Ammon's horn (tissue), 1 donor: ENCODE measurements at regions not wholly inside any gene's neighbourhood (a gene's known extent, or its start where the extent isn't known, plus 50 kb on each side); places are given as distances from the start of the nearest gene placed in this dataset.
"Not testable (repeated sequence)": the region's sequence is repeated elsewhere in the genome, so short reads cannot be mapped to it uniquely, and the experiment has no call there.

ENCODE experiments used
- DNase-seq: peaks from one replicate; pipeline ENCODE4 v3.0.0-alpha.2; 2016; ENCODE audit warnings: low spot score

DNA sequence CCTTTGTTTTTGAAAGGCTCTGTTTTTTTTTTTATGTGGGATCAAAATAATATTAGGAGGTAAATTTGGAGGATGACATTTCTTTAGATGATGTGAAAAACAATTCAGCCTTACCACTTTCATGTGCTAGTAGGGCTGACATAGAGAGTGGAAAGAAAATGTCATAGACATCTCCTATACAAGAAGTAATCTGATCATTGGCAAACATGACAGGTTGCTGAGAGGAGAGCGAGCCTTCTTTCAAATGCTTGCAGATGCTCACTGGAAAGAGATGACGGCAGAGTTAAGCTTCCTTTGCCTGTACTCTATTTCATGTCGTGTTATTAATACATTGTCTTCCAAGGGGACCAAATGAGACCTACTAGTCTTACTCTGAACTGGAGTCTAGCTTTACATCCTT is 160.1 kb upstream of the DAP start:
- DNase-seq: no peak

DNA sequence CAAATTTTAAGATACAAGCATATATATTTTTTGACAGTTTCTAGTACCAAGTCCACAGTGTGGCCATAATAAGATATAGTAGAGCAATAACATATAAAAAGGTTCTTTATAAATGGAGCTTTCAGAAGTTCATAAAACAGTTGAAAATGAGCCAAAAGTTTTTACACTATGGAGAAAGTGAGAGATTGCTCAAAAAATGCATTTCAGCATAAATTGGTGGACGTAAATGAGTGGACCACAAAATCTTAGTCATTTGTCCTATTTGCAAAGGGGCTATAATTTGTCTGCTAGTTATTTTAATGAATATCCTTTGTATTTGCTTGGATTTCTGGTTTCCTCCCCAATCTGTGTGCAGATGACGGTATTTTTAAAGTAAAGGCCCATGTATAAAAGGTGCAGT is 159.4 kb upstream of the DAP start:
- no peak for DNase-seq

DNA sequence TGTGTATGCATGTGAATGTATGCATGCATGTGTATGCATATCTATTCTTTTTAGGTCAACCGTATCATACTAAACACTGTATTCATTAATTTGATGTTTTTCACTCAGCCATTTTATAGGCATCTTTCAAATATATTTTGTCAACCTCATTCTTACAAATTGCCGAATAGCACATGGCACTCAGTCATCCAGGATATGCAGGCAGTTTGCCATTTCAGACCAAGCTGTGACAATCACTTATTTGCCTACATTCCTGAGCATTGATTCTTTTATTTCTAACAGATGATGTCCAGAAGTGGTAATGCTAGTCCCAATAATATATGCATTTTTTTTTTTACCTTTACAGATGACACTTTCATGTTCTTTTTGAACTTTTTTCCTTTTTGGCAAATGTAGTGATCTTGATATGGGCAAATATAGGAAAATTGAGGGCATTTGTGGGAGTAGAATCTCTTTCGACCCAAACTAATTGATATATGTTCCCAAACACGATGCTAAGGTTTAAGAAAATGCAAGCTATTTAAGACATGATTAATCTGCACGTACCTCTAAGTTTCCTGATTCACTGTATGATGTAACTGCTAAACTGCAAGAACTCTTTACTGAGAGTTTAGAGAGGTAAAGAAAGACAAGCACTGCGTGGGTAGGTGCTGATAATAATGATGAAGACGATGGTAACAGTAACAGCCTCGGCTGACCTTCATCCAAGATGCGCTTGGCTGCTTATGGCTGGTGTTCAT is 153.9 kb upstream of the DAP start:
- DNase-seq: no peak

DNA sequence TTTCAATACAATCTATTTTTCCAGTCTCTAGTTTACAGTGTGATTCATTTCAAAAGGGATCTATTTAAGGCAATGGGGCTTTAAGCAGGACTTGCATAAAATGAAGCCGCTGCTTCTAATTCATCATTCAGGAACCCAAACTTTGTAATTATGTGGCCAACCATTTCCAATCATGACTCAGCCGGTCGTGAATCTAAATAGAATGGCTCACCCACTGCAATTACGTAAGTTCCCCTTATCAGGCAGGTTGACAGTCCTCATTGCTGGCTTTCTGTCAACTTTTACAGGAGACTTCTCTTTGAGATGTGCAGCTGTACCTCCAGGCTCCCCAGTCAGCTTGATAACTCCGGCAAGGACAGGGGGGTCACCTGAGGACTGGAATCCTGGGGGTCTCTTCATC is 152.8 kb upstream of the DAP start:
- DNase-seq: peak; percentile 52

DNA sequence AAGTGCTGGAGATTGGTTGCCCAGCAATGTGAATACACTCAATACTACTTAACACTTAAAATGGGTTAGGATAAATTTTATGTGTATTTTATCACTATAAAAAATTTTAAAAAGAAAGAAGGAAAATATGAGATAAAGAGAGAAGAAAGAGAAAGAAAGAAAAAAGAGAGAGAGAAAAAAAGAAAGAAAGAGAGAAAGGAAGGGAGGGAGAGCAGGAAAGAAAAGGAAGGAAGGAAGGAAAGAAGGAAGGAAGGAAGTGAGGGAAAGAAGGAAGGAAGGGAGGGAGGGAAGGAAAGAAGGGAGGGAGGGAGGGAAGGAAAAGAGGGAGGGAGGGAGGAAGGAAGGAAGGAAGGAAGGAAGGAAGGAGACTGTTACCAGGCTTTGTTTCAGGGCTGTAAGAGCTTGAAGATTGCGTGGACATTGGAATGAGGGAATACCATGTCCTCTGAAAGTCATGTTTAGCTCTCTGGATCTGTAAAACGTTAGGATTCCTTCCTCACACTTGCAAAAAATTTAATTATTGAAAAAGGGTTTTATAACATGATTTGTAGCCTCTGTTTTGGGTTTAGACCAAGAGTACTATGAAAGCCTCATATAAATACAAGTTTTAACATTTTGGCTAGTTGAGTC is 152.3 kb upstream of the DAP start:
- DNase-seq: no peak

DNA sequence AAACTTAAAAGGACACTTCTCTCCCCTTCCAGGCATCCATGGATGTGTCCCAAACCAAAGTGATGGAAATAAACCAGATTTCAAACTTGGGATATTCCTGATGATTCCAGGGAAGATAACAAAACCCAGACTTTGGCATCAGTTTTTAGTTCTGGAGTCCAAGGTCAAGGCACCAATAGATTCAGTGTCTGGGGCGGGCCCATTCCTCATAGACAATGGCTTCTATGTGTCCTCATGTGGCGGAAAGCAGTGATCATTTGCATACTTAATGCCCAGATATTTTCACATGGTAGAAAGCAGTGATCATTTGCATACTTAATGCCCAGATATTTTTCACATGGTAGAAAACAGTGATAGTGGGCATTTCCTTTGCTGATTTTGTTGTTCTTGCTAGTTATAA is 151.4 kb upstream of the DAP start:
- DNase-seq: peak; percentile 40

DNA sequence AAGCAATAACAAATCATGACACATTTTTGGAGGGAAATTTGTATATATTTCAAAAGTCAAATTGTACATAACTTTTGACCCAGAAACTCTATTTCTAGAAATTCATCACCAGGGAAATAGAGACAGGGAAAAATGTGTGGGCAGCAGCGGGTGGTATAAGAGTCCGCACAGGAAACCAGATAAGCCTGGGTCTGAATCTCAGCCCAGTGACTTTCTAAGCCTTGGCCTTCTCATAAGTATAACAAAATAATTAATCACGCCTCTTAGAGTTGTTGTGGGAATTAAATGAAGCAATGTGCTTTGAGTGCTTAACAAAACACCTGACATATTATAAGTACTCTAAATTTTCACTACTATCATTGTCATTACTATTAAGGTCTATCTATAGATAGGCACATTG is 149.2 kb upstream of the DAP start:
- no peak for DNase-seq

DNA sequence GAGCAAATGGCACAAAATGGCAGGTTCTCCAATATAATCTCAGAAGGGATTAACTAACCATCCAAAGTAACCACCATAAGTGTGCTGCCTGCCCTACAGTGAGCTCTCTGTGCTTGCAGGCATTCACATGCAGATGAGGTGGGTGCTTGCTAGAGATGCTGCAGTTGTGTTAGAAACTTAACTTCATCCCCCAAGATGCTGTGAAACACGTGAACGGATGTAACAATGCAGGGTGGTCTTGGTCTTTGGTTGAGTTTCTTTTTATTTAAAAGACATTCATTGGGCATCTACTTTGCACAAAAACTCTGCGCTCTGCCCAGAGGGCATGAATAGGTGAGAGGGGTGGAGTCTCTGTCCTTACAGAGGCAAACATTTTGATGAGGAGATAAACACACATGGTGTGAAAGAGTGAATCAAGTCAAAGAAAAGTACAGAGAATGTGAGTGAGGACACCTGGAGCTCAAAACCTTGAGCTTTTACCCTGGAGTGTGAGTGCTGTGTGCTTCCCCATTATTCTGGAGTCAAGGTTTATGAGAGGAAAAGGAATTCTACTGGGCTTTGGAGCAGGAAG is 143.9 kb upstream of the DAP start:
- DNase-seq: no peak

DNA sequence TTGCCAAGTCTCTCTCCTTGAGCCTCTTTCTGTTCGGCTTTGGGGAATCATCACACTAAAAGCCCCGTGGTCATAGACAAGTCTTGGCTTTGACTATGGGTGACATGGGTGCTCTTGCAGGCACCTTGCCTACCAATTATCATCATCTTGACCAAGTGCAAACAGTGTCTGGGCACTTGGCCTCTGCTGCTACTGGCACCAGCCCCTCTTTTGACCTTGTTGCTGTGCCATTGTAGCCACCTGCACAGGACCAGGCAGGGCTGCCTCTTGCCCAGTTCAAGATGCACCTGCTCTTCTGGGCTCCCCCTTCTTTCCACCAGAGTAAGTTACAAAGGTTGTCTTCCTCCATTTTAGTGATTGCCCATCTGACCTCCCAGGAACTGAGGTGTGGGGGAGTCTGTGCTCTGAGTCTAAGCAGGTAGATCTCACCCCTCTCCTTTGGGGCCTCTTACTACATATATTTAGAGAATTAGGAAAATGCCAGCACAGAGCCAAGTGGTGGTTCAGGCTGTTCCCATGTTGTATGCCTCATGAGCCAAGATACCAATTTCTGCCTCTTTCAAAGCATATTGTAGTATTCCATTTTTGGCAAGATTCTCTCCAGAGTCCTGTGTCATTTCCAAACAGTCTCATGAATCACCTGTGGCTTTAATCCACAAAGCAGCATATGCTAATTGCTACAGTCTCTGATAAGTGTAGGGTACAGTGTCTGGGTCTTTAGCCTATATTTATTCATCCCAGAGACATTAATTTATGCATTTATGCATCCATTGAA is 142.9 kb upstream of the DAP start:
- peak; percentile 43 for DNase-seq

DNA sequence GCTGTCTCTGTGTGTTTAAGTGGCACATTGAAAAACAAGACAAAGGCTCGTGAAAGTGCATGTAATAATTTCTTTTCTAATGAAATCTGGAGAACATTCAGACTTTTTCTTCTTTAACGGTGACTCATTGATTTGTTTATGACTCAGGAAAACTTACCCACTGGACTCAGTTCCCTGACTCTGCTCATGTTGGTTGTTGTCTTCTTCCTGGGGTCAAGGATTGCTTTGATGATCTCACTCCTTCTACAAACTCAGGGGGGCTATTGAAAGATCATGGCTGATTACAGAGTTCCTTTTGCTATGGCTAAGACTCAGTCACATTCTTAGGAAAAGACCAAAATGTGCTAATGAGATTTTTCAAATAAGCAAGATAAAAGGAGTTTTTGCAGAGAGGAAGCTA is 141.1 kb upstream of the DAP start:
- DNase-seq: no peak

DNA sequence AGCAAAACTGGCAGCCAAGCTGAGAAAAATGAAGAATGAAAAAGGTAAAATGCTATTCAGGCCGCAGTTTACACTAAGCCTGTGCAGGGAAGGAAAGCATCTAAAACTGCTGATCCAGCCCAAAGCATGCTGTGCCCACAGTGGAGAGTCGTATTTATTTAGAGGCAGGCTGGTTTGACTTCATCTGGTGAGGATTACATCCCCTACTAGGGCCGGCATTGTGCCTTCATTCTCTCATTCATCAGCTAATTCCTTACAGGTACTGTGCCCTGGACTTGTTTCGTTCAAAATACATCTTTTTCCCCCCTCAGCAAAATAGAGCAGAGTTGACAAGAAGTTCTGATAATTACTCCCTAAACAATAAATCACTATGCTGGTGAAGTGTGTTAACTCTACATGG is 137.5 kb upstream of the DAP start:
- no peak for DNase-seq

DNA sequence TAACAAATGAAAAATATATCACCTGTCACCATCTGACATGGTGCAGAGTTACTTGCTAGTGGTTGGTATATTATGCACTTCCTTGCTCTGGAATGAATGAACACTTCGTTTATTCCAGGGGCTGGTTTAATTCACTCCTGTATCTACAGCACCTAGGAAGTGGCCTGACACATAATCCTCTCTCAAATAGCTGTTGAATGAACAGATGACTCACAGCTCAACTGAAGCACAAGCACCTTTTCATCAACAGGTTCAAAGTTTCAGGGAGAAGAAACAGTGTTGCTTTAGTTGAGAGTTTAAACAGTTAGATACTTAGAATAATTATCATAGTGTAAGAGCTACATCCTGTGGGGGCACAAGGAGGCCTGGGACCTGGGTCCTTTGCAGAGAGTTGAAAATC is 135.0 kb upstream of the DAP start:
- no peak for DNase-seq

DNA sequence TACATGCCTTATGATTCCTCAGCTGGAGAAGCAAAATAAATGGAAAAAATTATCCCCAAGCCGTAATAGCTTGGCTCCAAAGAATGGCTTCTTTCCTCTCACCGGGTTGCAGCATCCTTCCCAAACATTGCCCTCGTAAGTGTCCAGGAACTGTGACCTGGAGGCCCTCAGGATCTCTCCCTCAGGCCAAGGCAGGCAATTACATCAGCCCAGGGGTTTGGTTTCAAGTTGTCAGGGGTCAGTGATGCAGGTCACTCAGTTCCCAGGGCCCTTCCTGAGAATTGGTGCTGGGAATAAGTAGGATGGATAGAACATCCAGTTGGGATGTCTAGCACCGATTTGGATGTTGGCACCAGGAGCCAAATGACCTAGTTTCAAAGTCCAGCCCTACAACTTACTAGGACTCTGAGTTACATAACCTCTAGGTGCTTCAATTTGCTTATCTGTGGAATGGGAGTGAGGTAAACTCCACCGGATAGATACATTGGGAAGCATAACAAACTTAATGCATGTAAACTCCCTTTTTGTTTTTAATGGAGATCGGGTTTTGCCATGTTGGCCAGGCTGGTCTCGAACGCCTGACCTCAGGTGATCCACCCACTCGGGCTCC is 133.5 kb upstream of the DAP start:
- DNase-seq: no peak

DNA sequence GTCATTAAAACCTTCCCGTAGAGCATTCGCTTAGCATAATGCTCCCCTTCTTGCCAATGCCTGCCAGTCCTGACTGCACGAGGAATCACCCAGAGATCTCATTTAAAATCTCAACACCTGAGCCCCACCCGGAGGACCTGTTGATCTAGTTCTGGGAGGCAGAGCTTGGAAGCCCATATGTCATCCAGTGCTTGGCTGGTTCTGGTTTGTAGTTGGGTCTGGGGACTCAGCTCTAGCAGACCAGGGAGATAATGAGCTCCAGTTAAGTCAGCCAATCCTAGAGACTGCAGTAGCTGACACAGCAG is 131.8 kb upstream of the DAP start:
- no peak for DNase-seq

DNA sequence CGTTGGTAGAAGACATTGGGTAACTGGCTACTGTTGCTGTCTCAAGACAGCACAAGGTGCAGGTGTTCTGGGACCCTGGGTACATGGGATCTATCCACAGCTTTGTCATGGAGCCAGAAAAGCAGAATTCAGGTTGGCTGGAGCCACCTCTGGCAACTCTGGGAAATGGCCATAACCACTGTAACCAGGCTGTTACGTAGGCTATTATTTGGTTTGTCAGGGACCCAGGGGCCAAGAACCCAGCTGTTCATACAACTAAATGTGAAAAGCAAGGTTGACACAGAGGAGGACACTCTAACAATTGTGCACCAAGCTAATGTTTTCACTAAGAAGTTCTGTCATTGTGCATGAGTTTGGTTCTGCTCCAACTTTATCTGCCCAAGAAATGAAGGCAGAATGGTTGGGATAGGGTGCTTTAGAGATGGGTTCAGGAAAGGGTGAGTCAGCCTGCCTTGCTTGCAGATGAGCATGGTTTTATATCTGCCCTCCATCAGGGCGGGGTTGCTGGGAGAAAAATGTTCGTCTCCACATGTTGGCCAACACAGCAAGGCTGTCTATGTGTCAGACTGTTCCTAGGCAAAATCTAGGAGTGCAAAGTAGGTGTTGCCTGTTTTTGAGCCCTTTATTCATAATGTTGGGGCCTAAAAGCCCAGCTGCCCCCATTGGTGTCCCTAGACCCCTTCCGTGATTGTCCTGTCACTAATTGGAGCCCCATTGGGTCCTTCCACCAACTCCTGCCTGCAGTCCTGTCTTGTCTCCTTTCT is 131.3 kb upstream of the DAP start:
- no peak for DNase-seq

DNA sequence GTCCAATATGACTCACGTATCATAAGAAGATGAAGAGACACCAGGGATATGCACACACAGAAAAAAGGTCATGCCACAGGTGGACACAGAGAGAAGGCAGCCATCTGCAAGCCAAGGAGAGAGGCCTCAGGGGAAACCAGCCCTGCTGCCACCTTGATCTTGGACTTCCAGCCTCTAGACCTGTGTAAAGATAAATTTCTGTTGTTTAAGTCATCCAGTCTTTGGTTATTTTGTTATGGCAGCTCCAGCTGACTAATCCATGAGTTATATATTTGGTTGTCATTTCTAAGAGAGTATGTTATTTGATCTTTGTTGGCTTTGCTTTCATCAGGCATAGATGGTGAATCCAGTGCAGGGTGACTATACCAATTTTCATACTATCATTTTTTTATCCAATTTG is 130.2 kb upstream of the DAP start:
- DNase-seq: no peak

DNA sequence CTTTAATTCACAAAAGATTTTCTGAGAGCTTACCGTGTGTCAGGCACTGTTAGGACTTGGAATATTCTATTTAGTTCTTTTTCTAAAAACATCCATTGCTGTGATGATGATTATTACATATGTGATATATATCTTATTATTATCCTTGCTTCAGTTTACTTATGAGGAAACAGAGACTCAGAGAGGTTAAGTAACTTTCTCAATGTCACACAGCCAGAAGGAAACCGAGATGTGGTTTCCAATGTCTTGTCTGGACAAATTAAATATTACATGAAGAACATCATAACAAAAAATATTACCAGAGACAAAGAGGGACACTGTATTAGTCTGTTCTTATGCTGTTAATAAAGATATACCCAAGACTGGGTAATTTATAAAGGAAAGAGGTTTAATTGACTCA is 125.5 kb upstream of the DAP start:
- no peak for DNase-seq

DNA sequence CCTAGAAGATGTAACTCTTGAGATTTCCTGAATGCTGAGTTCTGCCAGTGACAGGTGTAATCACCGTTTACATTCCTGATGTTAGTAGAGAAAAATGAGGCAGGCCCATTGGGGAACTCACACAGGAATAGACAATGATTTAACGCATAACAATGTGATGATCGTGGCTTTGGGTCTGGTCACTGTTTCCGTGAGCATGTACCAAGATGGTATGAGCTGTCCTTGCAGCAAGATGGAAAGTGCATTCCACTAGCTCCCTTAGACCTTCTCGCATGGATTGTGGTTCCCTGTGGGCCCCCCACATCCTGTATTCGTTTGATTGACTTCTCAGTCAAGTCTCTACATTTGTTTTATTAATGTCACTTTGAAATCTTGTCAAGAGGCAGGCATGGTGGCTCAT is 124.0 kb upstream of the DAP start:
- DNase-seq: no peak

DNA sequence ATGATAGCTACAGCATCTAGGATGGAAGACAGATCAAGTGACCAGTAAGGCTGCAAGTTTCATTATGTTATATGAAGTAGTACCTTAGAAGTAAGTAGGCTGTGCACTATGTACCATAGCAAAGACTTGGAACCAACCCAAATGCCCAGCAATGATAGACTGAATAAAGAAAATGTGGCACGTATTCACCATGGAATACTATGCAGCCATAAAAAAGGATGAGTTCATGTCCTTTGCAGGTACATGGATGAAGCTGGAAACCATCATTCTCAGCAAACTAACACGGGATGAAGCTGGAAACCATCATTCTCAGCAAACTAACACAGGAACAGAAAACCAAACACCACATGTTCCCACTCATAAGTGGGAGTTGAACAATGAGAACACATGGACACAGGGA is 122.9 kb upstream of the DAP start:
- not testable (repeated sequence) for DNase-seq

DNA sequence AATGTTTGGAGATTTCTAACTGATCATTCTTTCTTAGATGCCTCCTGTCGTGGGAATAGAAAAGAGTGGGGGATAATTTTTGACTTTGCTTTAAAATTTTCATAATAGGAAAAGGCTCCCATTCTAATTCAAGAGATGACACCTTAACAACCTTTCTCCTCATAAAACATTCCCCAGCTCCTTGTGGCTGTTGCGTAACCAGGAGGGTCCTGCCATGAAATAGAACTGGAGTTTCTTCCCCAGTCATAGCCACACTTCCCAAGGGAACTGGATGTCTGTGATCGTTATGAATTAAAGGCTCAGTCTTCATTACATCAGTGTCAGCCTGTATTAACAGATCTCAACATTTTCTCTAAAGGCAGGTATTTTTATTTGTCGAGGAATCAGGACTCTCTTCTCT is 119.9 kb upstream of the DAP start:
- DNase-seq: no peak

DNA sequence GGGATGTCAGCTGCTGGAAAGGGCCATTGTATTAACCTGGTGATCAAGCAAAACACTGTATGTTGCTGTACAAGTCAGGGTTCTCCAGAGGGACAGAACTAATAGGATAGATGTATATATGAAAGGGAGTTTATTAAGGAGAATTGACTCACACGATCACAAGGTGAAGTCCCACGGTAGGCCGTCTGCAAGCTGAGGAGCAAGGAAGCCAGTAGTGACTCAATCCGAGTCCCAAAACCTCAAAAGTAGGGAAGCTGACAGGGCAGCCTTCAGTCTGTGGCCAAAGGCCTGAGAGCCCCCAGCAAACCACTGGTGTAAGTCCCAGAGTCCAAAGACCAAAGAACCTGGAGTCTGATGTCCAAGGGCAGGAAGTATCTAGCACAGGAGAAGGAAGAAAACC is 116.0 kb upstream of the DAP start:
- not testable (repeated sequence) for DNase-seq
